RPMI7951 (cell line): ENCODE measurements at regions not wholly inside any gene's neighbourhood (a gene's known extent, or its start where the extent isn't known, plus 50 kb on each side); places are given as distances from the start of the nearest gene placed in this dataset.

Experiments
- DNase-seq: peaks from one replicate; pipeline ENCODE4 v3.0.0-alpha.2; 2012; ENCODE audit warnings: low read depth

GRCh38 chr7:125046767-125047166, 117.1 kb upstream of the POT1 start:
- DNase-seq, result no peak

- DNase-seq, result no peak
Measured at GRCh38 chr7:125033506-125033905, 103.9 kb upstream of the POT1 start.

GRCh38 chr7:125032943-125033342, 103.3 kb upstream of the POT1 start:
- DNase-seq, result no peak

GRCh38 chr7:125030756-125031387, 101.2 kb upstream of the POT1 start:
- no peak for DNase-seq

GRCh38 chr7:125025620-125026019, 96.0 kb upstream of the POT1 start:
- no peak for DNase-seq

- no peak for DNase-seq
Measured at GRCh38 chr7:125020801-125021200, 91.2 kb upstream of the POT1 start.

- DNase-seq, result no peak
Measured at GRCh38 chr7:125010540-125010939, 80.9 kb upstream of the POT1 start.

GRCh38 chr7:124996778-124997177, 67.2 kb upstream of the POT1 start:
- DNase-seq, result no peak

- DNase-seq, result peak; percentile 49
Measured at GRCh38 chr7:124992851-124993562, 63.4 kb upstream of the POT1 start.

GRCh38 chr7:124989911-124990310, 60.3 kb upstream of the POT1 start:
- DNase-seq, result no peak
